GM21619 (cell line): ENCODE measurements at regions not wholly inside any gene's neighbourhood (a gene's known extent, or its start where the extent isn't known, plus 50 kb on each side); places are given as distances from the start of the nearest gene placed in this dataset.

Source experiments
- ATAC-seq: cut with Tn5 transposase; IDR thresholded peaks from one replicate; pipeline ENCODE4 v1.9.1; 2021; ENCODE audit not compliant: unreplicated experiment

DNA sequence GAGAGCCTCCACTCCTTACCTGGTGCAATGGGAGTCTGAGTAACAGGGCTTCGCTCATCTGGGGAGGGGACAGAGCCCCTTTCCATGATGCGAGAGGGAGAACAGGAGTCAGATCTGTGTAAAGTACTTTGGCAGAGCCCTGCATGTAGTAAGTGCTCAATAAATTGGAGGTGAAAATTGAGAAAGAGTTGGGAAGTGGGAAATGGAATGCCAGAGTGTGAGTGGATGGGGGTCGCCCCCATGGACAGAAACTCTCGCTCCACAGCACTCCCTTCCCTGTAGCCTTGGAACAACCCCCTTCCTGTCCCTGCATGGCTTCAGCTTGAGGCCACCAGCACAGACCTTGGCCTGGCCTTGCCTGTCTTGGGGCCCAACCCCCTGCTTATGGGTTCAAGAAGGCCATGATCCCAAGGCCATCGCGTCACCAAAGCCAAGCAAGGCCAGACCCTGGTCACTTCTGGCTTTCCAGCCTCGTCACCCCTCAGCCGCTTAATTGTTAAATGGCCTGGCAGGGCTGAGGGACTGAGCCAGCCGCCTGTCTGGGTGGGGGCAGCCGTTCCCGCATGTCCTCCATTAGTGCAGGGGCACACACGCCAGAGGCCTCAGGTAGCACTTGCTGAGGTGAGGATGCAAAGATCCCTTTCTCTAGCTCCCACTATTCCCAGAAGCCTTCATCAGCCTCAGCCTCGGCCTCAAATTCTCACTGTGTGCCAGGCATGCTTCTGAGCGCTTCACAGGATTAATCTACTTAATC is 93.7 kb upstream of the PTPN1 start:
- no peak for ATAC-seq

DNA sequence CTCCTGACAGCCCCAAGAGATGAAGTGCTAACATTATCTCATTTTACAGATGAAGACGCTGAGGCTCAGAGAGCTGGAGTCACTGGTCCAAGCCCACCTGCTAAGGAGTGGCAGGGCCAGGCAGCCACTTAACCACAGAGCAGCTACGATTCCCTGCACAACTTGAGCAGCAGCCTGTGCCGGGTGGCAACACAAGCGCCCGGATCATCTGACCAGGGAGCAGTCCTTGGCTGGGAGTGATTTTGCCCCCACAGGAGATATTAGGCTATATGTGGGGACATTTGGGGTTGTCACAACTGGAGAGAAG is 93.2 kb upstream of the PTPN1 start:
- no peak for ATAC-seq

DNA sequence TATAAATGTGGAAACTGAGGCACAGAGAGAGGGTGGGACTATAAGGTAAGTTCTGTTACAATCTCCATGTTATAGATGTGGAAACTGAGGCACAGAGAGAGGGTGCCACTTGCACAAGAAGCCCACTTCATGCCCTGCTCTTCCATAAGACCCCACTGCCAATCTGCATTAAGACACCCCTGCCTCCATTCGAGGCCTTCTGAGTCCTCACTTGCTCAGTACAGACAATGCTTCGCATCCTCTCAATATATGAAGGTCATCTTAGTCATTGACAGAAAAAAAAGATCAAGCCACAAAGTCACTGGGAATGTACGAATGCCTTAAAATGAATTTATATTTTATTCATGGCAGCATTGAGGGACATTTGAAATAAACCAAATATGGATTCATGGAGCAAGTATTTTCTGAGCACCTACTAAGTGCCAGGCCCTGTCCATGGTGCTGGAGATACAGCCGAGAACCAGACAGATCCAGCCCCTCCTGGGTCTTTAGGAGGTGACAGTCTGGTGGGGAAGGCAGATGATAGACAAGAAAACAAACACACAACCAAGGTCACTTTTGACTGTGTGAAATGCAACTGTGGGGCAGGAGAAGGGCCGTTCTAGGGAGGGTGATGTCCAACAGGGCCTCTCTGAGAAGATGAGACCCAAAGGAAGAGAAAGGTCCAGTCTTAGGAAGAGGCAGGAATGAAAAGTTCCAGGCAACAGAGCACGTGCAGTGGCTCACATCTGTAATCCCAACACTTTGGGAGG is 92.5 kb upstream of the PTPN1 start:
- ATAC-seq: no peak

DNA sequence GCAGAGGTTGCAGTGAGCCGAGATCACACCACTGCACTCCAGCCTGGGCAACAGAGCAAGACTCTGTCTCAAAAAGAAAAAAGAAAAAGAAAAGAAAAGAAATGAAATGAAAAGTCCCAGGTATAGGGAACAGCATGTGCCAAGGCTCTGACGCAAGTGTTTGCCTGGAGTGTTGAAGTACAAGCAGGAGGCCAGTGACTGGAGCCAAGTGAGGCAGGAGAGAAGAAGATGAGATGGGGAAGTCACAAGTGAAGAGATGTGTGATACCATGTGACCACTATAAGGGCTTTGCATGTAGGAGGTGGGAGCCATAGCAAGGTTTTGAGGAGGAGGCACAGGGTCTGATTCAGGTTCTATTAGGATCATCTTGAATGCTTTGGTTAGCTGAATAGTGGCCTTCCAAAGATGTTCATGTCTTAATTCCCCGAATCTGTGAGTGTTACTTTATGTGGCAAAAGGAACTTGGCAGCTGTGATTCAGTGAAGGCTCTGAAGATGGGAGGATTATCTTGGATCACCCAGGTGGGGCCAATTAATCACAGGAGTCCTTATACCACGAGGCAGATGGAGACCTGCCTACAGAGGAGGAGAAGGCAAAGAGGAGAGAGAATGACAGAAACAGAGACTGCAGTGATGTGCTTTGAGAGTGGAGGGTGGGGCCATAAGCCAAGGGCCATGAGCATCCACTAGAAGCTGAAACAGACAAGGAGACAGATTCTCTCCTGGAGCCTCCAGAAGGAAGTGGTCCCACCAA is 91.1 kb upstream of the PTPN1 start:
- no peak for ATAC-seq

DNA sequence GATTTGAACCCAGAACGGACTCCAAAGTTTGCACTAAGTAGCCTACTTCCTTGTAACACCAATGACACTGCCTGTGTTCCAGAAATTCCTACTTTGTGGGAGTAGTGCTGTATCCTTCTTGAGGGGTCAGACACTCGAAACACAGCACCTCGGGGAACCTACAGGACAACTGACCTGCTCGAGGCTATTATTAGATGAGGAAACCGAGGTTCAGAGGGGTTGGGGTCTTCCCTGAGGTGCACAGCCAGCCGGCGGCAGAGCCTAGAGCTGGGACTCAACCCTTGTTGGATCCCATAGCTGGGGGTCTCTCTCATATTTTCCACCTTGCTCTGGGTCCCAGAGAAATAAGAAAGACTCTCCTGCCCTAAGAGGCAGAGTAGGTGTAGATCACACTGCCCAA is 89.8 kb upstream of the PTPN1 start:
- ATAC-seq: no peak

DNA sequence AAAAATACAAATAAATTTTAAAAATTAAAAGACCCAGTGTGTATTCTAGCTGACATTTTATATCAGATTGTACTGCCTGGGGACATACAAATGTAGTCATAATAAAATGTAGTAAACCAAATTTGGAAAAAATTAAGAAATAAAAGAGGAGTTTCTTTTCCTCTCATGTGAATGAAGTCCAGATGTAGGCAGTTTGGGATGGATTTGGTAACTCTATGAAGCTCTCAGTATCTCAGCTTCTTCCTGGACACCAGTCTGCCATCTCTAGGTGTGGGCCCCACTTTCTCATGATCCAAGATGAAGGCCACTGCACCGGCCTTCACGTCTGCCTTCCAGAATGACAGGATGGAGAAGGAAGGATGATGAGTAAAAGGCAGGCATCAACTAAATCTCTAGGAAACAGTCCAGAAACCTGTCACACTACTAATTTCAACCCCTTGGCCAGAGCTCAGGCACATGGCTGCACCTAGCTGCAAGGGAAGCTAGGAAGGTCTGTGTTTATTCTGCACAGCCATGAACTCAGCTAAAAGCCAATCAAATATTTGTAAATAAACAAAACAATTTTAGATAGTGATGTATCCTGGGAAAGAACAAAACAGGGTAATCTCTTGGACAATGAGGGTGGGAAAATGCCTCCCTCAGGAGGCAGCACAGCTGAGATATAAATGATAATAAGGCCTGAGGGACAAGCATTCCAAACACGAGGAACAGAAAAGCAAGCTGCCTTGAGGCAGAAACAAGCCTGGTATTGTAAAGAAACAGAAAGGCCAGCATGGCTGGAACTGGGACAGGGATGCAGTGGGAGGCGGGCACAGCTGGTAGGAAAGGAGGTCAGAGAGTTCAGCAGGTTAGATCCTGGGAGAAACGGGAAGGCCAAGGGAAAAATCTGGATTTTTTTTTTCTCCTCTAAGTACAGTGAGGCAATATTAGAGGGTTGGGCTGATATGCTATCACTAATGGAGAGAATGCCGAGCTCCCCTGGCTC is 88.5 kb upstream of the PTPN1 start:
- no peak for ATAC-seq

DNA sequence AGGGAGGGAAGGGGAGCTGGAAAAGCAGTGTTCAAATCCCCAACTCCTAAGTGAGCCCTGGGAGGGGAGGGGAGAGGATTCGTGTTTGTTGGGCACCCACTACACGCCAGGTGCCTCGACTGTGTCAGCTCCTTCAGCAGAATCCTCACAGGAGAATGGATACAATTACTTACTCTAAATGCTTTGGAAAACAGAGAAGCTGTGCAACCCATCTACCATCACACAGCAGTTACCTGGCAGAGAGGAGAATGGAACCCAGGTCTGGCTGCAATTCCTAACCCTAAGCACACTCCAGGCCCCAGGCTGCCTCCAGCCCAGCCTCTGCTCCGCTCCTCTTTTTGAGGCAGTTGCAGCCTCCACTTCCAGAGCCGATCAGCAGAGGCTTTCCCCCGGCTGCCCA is 86.4 kb upstream of the PTPN1 start:
- no peak for ATAC-seq

DNA sequence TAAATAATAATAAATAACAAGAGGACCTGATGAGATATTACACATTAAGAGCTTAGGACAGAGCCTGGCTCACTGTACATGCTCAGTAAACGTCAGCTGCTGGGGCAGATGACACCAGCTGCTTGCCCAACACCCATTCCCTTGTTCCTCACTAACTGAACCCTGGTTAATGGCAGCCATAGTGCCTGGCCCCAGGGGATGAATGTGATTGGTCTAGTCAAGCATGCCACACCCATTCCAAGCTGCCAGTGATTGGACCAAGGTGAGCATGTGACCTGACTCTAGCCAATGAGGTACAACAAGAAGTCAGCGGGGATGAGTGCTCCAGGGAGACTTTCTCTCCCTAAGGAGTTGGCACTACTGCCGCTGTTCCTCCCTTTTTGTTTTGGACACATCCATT is 85.1 kb upstream of the PTPN1 start:
- no peak for ATAC-seq

DNA sequence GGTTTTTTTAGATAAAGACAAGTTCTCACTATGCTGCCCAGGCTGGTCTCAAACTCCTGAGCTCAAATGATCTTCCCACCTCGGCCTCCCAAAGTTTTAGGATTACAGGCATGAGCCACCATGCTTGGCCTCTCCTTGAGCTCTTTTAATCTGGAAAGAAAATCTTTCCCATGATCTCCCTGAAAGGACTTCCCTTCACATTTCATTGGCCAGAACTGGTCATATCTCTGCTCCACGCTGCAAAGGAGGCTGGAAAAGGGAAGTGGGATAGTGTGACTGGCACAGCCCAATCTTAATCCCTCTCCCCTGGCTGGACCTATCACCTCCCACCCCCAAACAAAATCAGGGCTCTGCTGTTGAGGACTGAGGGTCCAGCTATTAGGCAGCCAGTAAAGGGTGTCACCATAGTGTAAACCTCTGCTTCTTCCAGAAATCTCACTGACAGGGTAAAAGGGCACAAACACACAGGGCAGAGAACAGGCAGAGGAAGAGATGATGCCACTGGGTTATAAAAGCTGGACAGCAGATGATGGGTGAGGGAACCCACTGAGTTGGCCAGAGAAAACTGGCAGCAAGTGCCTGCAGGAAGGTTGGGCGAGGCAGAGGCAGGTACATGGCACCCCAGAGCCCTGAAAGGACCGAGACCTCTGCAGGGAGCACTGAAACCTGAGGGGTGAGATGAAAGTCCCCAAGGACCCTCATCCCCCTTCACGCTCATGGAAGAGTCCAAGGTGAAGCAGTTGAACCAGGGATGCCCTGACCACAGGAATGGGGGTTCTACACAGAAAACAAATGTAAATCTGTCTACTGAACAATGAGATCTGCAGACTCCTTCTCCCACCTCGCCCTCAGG is 83.1 kb upstream of the PTPN1 start:
- no peak for ATAC-seq

DNA sequence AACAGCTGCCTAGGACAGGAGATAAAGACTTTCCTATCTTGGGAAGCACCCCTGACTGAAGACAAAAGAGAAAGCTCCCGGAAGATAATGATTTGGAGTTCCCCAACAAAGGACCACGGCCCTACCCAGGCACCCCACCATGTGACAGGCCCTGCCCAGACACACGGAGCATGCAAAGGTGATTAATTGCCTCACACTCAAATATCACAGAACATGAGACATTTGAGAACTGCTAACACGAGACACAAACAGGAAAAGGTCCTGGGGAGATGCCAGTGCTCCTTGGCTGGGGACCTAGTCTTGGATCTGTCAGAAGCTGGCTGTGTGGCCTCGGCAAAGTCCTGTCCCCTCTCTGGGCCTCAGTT is 82.5 kb upstream of the PTPN1 start:
- ATAC-seq: no peak

DNA sequence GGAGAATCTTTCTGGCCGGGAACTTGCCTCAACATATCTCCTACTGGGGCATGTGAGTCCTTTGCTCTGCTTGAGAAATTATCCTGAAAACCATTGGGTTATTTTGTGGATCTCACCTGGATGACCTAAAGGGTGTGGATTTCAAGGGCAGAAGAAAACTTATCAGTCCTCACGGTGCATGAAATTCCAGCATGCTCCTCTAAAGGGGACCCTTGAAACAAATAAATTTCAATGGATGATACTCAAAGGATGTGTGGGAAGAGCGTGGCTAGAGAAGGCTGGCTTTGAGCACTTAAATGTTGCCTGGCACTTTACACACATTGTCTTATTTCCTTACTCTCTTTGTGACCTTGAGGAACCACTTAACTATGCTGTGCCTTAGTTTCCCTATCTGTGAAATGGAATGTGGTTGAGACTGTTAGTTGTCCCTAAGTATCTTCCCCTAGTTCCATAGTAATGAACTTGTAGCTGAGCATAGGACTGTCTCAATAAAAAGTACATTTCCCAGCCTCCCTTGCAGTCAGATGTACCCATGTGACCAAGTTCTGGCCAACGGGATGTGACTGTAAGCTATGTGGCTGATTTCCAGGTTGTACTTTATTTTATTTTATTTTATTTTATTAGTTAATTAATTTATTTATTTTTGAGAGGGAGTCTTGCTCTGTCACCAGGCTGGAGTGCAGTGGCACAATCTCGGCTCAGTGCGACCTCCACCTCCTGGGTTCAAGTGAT is 81.9 kb upstream of the PTPN1 start:
- ATAC-seq: no peak

DNA sequence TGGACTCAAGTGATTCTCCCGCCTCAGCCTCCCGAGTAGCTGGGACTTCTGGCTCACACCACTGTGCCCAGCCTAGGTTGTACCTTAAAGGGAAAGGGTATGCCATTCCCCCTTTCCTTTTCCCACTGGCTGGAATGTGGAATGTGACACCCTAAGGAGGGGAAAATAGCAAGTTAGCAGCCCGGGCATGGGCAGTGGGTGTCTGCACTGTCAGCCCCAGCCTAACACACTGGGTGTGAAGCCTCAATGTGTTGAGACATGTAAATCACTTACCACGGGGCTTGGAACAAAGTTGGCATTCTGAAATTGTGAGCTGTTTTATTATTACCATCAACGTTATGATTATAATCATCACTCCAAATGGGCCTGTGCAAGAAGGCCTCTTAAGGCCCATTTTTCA is 80.8 kb upstream of the PTPN1 start:
- no peak for ATAC-seq

DNA sequence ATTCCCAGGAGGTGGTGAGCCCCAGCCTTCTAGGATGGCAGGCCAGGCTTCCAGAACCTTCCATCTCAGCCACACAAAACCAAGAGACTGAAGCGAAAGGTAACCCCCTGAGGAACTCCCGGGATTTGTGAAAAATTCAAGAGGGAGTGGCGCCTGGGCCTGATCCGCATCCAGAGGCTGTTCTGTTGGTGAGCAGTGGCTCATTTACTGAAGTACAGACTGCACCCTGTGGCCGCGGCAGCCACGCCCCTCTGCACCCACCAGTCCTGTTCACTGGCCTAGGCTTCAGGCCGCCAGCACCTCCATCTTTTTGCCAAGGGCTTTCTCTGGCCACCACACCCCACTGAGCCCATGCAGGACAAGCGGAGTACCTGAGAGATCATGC is 79.1 kb upstream of the PTPN1 start:
- ATAC-seq: no peak

DNA sequence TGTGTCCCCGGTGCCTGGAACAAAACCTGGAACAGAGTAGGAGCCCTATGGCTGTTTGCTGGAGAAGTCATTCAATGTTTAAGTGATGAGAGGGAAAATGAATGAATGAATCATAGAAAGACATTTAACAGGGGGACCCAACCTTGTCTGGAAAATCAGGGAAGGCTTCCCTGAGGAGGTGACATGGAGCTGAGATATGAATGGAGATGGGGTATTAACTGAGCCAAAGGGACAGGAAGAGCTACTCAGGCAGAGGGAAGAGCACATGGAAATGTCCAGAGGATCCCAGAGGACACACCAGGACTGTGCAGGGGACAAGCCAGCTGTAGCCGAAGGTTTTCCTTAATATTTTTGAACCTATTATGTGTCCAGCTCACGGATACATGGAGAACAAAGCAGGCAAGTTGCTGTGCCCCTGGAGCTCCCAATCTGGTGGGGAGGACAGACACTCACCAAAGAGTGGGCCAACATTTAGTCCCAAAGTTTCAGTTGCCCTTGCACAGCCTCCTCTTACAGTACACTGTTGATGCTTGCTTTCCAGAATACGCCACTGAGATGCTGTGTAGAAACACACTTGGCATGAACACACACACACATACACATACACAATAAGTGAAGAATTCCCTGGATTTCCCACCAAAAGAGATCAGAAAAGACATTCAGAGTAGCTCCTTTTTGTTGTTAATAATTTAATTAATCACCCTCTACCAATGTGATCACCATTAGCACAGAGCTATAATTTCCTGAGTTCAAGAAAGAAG is 77.0 kb upstream of the PTPN1 start:
- ATAC-seq: no peak

DNA sequence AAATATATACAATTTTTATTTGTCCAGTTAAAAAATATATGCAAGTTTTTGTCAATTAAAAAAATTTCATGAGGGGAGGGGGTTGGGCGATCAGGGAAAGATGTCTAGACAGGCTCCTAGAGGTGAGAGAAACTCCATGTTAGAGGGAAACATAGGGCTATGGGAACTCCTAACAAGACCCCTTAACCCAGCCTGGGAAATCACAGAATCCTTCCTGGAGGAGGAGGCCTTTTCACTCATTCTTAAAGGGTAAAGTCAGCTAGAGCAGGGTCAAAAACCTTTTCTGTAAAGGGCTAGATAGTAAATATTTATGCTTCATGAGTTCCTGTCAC is 75.9 kb upstream of the PTPN1 start:
- no peak for ATAC-seq

DNA sequence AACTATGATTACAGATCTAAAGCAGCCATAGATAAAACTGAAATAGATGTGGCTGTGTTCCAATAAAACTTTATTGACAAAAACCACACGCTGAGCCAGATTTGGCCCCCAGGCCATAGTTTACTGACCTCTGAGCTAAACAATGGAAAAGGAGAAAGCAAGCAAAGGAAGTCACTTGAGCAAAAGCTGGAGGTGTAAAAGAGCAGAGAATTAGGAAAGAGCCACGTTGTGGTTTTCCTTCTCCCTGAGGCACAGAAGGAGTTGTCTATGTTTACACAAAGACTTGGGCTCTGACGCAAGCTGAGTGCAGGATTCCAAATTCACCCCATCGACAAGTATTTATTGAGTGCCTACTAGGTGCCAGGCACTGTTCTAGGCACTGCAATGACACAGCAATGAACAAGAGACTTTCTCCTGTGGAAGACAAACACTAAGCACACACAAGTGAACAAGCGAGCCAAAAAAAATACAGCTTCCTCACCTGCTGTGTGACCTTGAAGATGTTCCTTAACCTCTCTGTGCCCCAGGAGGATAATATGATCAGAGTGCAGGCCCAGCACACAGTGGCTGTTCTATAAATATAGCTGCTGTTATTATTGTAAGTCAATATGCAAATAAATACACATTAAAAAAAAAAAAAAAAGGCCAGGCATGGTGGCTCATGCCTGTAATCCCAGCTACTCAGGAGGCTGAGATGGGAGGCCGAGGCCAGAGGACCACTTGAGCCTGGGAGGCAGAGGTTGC is 75.4 kb upstream of the PTPN1 start:
- ATAC-seq: no peak

DNA sequence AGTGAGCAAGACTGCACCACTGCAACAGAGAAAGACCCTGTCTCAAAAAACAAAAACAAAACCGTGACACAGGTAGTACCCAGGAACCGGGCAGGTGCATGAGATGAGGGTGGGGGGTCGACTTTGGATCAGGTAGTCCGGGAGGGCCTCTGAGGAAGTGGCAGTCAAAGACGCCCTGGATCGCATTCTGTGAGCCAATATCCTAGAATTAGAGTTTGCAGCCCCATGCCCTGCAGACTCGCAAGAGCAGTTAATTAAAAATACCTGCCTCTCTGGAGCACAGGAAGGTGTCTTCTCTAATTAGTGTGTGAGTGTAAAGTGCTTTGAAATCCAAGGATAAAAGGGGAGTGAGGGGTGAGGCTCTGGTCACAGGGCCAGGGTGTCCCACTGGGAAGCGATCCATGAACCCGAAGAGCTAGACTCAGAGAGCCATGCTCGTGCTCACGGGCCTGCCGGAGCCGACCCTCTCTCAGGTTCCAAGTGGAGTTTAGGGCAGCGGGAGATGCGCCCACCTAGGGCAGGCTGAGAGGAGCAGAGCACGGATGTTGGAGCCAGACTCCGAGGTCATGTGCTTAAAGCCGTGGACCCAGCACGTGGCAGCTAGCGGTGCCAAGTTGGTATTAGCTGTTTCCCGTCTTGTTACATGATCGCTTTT is 74.7 kb upstream of the PTPN1 start:
- ATAC-seq: no peak
